ENCODE measurements at regions not wholly inside any gene's neighbourhood (a gene's known extent, or its start where the extent isn't known, plus 50 kb on each side); places are given as distances from the start of the nearest gene placed in this dataset.
"Not testable (repeated sequence)": the region's sequence is repeated elsewhere in the genome, so short reads cannot be mapped to it uniquely, and the experiment has no call there.

DNA sequence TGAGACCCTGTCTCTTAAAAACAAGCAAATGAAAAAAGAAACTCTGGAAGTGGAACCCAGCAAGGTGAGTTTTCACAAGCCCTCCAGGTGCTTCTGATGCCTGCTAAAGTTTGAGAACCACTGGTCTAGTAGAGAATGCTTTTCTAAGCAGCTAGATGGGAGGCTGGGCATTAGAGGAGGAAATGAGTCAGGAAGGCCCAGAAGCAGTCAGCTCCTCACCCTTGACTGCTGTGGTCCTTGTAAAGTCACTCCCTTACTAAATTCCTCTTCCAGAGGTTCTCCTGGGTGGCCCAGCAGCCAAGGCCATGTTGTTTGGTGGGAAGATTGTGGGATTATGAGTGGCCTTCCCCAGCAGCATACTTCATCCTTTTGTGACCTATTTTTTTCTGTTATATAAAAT lies 52.0 kb upstream of the FYN start:
- no peak for DNase-seq (ENCODE audit: low spot score)

DNA sequence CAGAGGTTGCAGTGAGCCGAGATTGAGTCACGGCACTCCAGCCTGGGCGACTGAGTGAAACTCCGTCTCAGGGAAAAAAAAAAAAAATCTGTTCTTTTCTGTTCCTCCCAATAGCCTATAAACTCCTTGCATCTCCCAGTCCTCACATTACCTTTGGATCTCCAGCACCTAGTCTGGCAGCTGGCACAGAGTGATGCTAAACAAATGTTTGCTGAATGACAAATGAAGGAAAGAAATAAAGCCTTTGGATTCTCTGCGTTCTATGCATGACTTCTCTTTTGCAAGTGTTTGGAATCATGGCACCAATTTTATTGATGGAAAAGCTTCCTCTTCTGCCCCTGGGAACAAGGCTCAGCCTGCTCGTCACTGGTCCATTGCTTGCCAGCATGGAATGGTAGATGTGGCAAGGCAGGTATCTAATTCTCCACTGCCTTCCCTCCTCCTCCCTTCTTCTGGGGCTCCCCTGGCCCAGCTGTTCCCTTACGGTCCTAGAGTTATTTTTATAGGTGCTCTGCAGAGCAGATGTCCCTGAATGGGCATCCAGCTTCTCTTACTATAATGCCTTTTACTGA lies 53.6 kb upstream of the FYN start:
- no peak for DNase-seq (ENCODE audit: low spot score)

DNA sequence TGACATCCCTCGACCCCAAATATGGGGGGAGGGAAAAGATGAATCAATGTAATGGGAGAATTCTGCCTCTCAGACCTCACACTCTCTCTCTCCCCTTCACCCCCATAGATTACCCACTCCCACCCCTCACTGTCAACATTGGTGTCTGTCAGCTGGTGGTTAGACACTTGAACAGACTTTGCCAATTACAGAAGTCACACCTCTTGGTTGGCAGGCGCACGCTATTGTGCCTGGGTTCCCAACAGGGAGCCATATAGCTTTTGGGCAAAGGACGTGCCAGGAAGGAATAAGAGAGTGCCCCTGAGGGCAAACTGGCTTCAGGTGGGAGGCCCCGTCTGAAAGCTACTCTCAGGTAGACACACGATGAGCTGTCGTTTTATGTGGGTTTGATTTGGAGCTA lies 54.1 kb upstream of the FYN start:
- no peak for DNase-seq (ENCODE audit: low spot score)

DNA sequence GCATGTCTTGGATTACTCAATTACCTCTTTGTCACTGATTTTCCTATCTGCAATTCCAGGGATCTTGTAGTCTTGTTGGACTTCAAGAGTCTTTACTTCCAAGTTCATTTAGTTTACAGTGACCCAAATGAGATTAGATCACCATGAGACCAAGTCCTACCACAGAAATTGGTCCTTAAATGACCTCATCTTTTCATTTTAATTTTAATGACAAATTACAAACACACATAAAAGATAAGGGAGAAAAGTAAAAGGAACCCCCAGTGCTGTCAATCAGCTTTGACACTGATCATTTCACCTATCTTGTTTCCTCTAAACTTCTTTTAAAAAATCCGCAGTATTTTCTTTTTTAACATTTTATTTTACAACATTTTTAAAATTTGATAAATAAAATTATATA lies 54.9 kb upstream of the FYN start:
- DNase-seq (ENCODE audit: low spot score) = no peak

DNA sequence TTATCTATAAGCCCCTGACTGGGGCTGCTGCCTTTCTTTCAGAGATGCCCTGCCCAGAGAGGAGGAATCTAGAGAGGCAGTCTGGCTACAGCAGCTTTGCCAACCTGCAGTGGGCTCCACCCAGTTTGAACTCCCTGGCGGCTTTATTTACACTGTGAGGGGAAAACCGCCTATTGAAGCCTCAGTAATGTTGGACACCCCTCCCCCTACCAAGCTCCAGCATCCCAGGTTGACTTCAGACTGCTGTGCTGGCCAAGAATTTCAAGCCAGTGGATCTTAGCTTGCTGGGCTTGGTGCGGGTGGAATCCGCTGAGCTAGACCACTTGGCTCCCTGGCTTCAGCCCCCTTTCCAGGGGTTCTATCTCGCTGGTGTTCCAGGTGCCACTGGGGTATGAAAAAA lies 61.4 kb upstream of the FYN start:
- not testable (repeated sequence) for DNase-seq (ENCODE audit: low spot score)

DNA sequence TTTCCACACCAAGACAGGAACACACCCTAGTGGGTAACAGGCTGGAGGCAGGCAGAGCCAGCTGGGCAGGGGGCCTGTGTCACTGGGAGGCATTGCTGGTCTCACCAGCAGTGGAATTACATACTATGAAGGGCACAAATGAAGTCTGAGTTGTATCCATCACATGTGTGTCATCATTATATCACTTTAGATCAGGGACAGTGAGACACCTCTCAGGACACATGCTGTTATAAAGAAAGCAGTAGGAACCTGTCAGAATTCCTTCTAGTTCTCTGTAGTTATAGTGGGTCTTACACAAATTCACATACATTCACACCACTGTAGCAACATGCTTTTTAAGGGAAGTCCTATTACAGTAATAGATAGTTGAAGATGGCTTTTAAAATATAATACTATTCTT lies 63.5 kb upstream of the FYN start:
- no peak for DNase-seq (ENCODE audit: low spot score)

DNA sequence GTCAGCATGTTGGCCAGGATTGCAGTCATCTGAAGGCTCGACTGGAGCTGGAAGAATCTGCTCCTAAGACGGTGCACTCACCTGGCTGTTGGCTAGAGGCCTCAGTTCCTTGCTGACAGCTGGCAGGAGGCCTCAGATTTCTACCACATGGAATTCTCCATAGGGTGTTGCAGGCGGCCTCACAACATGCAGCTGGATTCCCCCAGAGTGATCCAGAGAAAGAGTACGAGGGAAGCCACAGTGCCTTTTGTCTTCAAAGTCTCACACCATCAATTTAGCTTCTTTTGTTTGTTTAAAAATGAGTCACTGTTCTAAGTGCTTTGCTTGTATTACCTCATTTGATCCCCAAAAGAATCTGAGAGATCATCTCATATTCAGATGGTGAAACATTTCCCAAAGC lies 65.5 kb upstream of the FYN start:
- DNase-seq (ENCODE audit: low spot score) = no peak

DNA sequence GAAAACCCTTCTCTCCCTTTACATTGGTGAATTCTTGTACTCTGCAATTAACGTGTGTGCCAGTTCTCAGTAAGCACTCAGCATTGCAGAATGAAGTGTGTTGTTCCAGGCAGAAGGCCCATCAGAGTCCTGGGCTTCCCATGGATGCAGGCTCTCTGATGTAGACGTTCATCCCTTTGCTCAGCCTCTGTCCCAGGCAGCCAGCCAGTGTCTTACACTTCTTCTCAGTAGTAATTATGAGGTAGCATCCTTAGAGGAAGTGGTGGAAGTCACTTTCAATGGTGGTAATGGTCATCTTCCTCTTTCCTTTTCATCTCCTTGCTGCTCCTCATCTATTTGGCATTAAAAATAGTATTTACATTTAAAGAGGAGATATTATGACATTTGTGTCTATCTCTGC lies 66.7 kb upstream of the FYN start:
- DNase-seq (ENCODE audit: low spot score) = no peak

DNA sequence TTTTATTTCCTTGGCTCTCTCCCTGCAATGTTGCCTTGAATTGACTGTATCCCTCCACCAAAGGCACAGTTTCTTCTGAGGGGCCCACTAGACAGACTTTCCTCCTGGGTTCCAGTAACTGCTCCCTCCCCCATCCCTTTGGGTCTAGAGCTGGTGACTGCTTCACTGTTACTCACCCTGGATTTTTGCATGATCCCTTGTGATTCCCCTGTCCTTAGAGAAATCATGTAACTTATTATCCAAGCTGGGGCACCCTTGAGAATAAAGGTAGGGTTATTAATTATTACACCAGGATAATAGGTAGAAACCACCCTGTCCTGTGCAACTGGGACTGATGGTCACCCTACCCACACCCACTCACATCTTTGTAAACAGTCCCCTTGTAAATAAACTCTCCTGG lies 67.5 kb upstream of the FYN start:
- no peak for DNase-seq (ENCODE audit: low spot score)

DNA sequence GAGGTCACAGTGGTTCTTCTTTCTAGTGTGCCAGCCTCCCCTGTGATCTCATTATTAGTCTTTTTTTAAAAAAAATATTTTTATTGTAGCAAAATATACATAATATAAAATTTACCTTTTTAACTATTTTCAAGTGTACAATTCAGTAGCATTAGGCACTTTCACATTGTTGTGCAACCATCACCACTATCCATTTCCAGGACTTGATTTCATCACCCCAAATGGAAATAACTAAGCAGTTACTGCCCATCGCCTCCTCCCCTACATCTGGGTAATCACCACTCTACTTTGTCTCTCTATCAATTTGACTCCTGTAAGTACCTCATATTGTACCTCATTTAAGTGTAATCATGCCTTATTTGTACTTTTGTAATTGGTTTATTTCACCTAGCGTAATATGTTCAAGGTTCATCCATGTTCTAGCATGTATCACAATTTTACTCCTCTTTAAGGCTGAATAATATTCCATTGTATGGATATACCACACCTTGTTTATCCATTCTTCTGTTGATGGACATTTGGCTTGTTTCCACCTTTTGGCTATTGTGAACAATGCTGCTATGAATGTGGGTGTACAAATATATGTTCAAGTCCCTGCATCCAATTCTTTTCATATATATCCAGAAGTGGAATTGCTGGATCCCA lies 68.6 kb upstream of the FYN start:
- DNase-seq (ENCODE audit: low spot score) = no peak

DNA sequence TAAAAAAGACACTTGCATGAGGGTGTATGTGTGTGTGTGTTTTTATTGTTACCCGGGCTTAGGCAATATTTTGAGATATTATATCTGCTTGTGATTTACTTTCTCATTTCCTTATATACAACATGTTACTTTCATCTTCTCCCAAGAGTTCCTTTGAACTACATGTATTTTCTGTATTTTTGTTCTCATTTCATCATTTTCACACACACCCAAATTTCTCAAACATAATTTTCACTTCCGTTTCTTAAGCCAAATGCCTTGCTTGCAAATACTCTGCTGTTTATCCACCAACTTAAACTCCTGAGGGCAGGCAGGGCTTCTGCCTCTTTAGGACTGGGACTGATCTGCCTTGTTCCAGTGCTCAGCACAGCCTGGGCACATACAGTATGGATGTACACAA lies 69.3 kb upstream of the FYN start:
- DNase-seq (ENCODE audit: low spot score) = no peak

DNA sequence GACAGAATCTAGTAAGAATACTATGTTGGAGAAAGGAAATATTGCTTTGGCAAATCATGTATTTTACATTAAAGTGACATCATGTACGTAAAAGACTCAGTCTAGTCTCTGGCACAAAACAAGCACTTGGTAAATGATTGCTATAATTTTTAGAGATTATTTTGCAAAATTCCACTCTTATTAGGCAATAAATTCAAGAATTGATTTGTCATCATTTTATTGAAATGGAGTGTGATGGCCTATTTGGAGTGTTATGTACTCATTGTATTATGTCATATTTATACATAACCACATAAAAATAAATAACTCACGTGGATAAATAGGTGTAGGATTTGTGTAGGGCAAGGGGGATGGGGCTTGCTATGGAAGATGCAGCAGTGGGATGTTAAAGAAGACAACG lies 70.0 kb upstream of the FYN start:
- no peak for DNase-seq (ENCODE audit: low spot score)

DNA sequence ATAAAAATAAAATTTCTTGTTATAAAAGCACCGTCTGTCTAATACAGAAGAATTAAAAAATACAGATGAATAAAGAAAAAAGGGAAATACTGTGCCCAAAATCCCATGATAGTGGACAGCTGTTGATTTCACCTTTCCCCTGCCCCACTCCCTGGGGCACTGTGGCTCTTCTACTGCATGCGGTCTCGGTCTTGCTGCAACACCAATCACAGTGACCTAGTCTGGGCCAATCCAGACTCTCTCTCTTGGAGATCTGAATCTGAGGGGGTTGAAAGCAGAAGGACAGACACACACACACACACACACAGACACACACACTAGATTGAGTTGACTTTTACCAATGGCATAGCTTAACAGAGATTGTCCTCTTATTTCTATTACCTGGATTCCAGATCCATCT lies 70.5 kb upstream of the FYN start:
- no peak for DNase-seq (ENCODE audit: low spot score)

DNA sequence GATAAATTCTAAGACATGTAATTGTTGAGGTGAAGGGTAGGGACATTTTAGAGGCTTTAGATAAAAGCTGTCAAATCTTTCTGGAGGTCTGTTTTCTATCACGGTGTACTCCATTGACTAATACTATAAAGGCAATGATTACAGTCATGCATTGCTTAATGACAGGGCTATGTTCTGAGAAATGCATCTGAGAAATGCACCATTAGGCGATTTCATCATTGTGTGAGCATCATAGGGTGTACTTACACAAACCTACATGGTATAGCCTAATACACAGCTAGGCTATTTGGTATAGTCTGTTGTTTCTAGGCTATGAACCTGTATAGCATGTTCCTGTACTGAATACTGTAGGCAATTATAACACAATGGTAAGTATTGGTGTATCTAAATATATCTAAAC lies 71.3 kb upstream of the FYN start:
- DNase-seq (ENCODE audit: low spot score) = no peak

DNA sequence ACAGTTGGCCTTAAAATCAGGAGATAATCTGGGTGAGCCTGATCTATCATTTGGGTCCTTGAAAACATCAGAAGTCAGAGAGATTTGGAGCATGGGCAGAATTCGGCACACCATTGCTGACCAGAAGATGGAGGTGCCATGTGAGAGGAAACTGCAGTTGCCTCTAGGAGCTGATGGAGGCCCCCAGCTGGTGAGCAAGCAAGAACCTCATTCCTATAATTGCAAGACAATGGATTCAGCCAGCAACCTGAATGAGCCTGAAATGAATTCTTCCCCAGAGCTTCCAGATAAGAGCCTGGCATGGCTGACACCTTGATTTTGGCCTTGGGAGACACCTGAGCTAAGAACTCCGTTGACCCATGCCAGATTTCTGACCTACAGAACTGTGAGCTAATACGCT lies 76.3 kb upstream of the FYN start:
- DNase-seq (ENCODE audit: low spot score) = no peak

DNA sequence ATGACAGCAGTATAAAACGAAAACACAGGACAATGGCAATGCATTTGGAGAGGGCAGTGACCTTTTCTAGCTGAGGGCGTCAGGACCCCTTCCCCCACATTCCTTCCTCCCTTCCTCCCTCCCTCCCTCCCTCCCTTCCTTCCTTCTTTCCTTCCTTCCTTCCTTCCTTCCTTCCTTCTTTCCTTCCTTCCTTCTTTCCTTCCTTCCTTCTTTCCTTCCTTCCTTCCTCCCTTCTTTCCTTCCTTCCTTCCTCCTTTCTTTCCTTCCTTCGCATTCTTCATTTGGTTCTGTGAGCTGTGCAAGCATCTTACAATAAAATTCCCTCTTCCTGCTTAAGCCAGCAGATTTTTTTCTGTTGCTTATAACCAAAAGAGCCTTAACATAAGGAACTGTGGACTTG lies 76.7 kb upstream of the FYN start:
- not testable (repeated sequence) for DNase-seq (ENCODE audit: low spot score)

DNA sequence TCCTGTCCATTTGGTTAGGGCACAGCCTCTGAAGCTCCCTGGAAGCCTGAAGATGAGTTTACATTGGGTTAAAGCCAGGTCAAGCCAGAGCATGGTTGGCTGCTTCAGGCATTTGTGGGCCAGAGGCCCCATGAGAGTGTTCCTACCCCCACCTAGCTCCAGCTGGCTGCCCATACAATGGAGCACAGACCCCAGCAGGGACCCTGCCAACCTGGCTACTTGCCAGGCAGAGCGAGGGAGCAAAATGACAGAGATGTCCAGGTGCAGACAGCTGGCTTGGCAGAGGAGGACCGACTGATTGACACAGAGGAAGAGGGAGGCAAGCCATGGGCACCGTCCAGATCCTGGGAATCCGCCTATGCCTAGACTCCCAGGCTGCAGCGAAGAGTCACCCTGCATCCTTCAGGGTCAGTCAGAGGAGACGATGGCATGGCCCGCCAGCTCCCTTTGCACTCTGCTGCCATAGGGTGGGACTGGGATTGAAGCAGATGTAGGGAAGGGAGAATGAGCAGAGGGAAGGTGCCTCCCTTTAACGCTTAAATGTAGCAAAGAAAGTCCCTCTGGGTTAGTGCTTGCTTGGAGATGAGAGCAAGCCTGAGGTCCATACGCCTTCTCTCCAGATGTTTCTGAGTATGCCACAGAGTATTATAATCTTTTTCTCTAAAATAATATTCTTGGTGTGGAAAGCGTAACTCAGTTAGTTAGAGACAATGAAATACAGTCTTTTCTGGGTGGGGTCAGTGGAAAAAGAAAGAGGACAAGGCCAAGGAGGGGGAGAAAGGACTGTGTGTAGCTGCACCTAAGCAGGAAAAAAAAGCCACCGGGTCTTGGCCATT lies 77.6 kb upstream of the FYN start:
- DNase-seq (ENCODE audit: low spot score) = no peak

DNA sequence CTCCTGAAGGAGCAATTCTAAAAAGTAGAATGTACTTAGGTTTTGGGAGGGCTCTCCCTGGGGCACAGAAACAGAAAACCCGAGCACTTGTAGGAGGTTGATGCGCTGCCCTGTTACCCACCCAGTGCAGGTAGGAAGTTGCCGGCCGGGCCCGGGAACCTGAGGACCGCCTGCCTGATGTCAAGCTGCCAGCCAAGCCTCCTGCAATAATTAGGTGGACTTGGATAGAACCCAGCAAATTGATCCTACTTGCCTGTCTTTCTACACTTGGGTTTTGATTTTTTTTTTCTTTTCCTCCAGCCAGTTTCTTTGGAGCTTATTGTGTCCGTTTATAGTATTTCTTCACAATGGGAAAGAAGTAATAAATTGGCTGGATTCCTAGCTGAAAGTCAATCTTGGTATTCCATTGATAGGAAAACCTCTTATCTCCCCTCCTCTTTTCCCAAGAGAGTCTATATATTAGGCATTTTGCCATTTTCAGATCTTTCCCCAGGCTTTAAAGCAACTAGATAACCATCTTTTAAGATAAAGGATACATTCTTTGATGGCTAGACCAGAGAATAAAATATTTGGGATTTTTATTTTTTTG lies 78.3 kb upstream of the FYN start:
- DNase-seq (ENCODE audit: low spot score) = no peak

DNA sequence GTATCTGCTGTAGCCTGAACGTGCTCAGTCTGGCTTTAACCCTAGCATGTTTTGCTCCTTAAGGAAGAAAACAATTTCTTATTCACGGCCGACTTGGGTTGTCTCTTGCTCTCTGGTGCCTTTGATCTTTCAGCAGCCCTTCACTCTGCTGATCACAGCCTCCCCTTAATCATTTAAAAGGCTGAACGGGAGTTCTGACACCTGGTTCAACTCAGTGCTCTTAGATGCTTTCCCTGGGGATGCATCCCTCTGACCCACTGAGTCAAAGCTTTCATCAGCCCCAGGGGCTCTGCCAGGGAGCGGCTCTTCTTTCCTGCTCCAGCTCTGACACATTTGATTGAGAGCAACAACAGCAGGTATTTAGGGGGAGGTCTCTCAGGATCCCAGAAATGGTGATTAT lies 79.0 kb upstream of the FYN start:
- DNase-seq (ENCODE audit: low spot score) = no peak

DNA sequence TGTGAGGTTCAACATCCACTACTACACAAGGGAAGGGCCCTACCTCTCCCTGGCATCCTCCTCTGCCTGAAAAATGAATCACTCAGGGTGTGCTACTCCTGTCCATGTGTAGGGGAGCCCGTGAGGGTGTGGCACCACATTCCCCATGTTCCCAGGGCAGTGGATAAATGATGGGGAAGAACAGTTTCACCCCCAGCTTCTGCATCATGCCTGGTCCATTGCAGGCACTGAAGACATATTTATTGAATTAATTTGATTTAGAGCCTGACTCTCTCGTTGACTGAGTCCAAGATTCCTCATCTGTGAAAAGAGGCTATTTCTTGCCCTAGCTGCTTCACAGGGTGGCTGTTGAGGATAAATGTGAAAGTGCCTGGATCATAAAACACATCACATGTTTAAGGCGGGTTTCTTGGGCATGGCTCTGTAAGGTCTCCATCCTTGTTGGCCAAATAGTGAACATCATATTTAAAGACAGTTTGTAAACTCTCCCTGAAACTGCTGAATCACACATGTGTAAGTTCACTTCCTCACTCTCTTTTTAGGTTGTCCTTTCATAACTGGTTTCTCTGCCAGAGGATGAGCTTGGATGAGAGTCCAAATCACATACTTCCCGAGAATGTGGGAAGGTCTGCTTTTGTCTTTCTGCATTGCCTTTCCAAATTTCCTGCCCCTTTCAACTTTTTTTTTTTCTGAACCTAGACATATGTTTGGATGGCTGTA lies 79.7 kb upstream of the FYN start:
- no peak for DNase-seq (ENCODE audit: low spot score)

DNA sequence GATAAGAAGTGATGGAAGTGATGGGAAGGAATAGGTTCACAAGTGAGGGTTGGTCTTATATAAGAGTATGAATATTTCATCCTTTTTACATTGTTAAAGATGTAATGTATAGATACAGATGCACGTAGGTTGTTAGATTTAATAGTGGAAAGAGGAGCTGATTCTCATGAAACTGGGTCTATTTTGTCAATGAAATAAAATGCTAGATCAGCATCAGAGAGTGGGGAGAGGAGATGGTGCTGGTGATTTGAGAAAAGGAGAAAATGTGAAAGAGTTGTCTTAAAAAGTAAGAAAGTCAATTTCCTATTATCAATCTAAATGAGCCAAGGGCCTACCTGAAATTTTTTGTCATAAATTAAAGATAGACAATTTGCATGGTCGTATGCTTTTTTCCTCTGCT lies 82.8 kb upstream of the FYN start:
- no peak for DNase-seq (ENCODE audit: low spot score)

DNA sequence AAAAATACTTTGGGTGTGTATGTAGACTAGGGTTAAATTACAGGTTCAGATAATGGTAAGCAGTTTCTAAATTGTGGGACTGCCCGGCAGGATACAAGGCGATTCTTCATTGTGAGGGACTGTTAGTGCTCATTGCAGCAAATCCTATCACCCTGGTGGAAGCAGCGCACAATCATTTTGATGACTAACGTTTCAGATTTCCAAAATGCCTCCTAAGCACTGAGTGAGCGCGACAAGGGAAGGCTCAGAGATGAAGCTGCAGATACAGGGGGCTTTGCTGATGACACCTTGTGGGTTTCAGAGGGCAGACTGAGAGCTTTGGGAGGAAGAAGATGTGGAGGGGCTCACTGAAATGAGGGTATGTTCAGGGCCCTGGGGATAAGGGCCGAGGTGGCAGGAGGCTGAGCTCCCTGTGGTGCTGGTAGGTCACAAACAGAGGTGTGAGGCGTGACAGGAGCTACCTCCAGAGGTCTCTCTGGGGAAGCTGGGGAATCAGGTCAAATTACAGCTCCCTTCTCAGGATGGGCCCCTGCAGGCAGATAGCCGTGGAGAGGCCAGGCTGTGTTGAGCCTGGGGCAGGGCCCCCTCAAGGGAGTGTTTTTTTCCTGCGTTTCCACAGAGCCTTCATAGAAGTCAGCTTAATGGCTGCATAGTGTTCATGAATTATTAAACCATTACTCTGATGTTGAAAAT lies 84.5 kb upstream of the FYN start:
- no peak for DNase-seq (ENCODE audit: low spot score)

Data from ecto neural progenitor cell (in vitro differentiated cells).